GM19035 (cell line): ENCODE measurements at regions not wholly inside any gene's neighbourhood (a gene's known extent, or its start where the extent isn't known, plus 50 kb on each side); places are given as distances from the start of the nearest gene placed in this dataset.
A peak's percentile ranks its signal among the peaks of the same experiment; 100 is the strongest.

Source experiments
- ATAC-seq: cut with Tn5 transposase; IDR thresholded peaks from one replicate; pipeline ENCODE4 v1.9.1; 2021; ENCODE audit not compliant: unreplicated experiment

- no peak for ATAC-seq
Measured at GRCh38 chr9:113646946-113647914, 183.7 kb downstream of the RGS3 start.

- ATAC-seq: no peak
Measured at GRCh38 chr9:113648048-113648447, 184.5 kb downstream of the RGS3 start.

GRCh38 chr9:113648586-113648985, 185.1 kb downstream of the RGS3 start:
- no peak for ATAC-seq

GRCh38 chr9:113649054-113649453, 185.5 kb downstream of the RGS3 start:
- ATAC-seq: no peak

GRCh38 chr9:113649855-113650206, 186.3 kb downstream of the RGS3 start:
- no peak for ATAC-seq

GRCh38 chr9:113650207-113651131, 186.9 kb downstream of the RGS3 start:
- no peak for ATAC-seq

- ATAC-seq: no peak
Measured at GRCh38 chr9:113651896-113652295, 188.4 kb downstream of the RGS3 start.

GRCh38 chr9:113652355-113653152, 189.0 kb downstream of the RGS3 start:
- ATAC-seq: no peak

GRCh38 chr9:113653746-113654604, 190.4 kb downstream of the RGS3 start:
- ATAC-seq: no peak

- no peak for ATAC-seq
Measured at GRCh38 chr9:113654605-113655428, 191.3 kb downstream of the RGS3 start.

- no peak for ATAC-seq
Measured at GRCh38 chr9:113656771-113657670, 193.5 kb downstream of the RGS3 start.

- ATAC-seq: peak; percentile 81
Measured at GRCh38 chr9:113657765-113658544, 194.4 kb downstream of the RGS3 start.

- no peak for ATAC-seq
Measured at GRCh38 chr9:113658545-113658895, 195.0 kb downstream of the RGS3 start.

- ATAC-seq: no peak
Measured at GRCh38 chr9:113659039-113659438, 195.5 kb downstream of the RGS3 start.

GRCh38 chr9:113659740-113660139, 196.2 kb downstream of the RGS3 start:
- ATAC-seq: no peak

GRCh38 chr9:113660196-113660595, 196.7 kb downstream of the RGS3 start:
- ATAC-seq: no peak

- ATAC-seq: no peak
Measured at GRCh38 chr9:113661074-113661473, 197.5 kb downstream of the RGS3 start.
